NCI-H146 (cell line): ENCODE measurements at regions not wholly inside any gene's neighbourhood (a gene's known extent, or its start where the extent isn't known, plus 50 kb on each side); places are given as distances from the start of the nearest gene placed in this dataset.

ENCODE experiments used
- DNase-seq: peaks from one replicate; lab custom pipeline; 2025; lab: John Stamatoyannopoulos, UW

GRCh38 chr7:17481118-17481517 is 182.7 kb downstream of the AHR start:
- no peak for DNase-seq

GRCh38 chr7:17485368-17485767 is 186.9 kb downstream of the AHR start:
- peak; percentile 64 for DNase-seq

- DNase-seq = no peak
Observed at GRCh38 chr7:17485904-17486303, 187.5 kb downstream of the AHR start.

GRCh38 chr7:17486835-17487234 is 188.4 kb downstream of the AHR start:
- DNase-seq = no peak

GRCh38 chr7:17487343-17487742 is 188.9 kb downstream of the AHR start:
- DNase-seq = no peak

GRCh38 chr7:17488829-17489228 is 190.4 kb downstream of the AHR start:
- peak; percentile 93 for DNase-seq

GRCh38 chr7:17489961-17490360 is 191.5 kb downstream of the AHR start:
- no peak for DNase-seq

- no peak for DNase-seq
Observed at GRCh38 chr7:17490825-17491224, 192.4 kb downstream of the AHR start.

- no peak for DNase-seq
Observed at GRCh38 chr7:17492437-17492836, 194.0 kb downstream of the AHR start.

GRCh38 chr7:17493446-17493845 is 195.0 kb downstream of the AHR start:
- no peak for DNase-seq

- no peak for DNase-seq
Observed at GRCh38 chr7:17495655-17496394, 197.4 kb downstream of the AHR start.

- DNase-seq = no peak
Observed at GRCh38 chr7:17497136-17497535, 198.7 kb downstream of the AHR start.

GRCh38 chr7:17497549-17498167 is 199.2 kb downstream of the AHR start:
- no peak for DNase-seq

- DNase-seq = no peak
Observed at GRCh38 chr7:17498230-17498629, 199.8 kb downstream of the AHR start.

- DNase-seq = no peak
Observed at GRCh38 chr7:17500736-17501135, 202.3 kb downstream of the AHR start.

- no peak for DNase-seq
Observed at GRCh38 chr7:17501441-17502212, 203.2 kb downstream of the AHR start.

- peak; percentile 78 for DNase-seq
Observed at GRCh38 chr7:17502213-17503060, 204.0 kb downstream of the AHR start.

GRCh38 chr7:17506095-17506494 is 207.6 kb downstream of the AHR start:
- peak; percentile 5 for DNase-seq

GRCh38 chr7:17506596-17506995 is 208.1 kb downstream of the AHR start:
- DNase-seq = no peak

- DNase-seq = no peak
Observed at GRCh38 chr7:17507717-17508116, 209.3 kb downstream of the AHR start.

GRCh38 chr7:17512181-17512675 is 213.8 kb downstream of the AHR start:
- DNase-seq = peak; percentile 21

- no peak for DNase-seq
Observed at GRCh38 chr7:17516771-17517170, 218.3 kb downstream of the AHR start.
